Activated gamma-delta T cell treated with Interleukin-2 at 50 U/mL for 16 hours (primary cell): ENCODE measurements at regions not wholly inside any gene's neighbourhood (a gene's known extent, or its start where the extent isn't known, plus 50 kb on each side); places are given as distances from the start of the nearest gene placed in this dataset.
"Not testable (repeated sequence)": the region's sequence is repeated elsewhere in the genome, so short reads cannot be mapped to it uniquely, and the experiment has no call there.

ENCODE experiments used
- DNase-seq: peaks from one replicate; pipeline ENCODE4 v3.0.0-alpha.2; 2020

DNA sequence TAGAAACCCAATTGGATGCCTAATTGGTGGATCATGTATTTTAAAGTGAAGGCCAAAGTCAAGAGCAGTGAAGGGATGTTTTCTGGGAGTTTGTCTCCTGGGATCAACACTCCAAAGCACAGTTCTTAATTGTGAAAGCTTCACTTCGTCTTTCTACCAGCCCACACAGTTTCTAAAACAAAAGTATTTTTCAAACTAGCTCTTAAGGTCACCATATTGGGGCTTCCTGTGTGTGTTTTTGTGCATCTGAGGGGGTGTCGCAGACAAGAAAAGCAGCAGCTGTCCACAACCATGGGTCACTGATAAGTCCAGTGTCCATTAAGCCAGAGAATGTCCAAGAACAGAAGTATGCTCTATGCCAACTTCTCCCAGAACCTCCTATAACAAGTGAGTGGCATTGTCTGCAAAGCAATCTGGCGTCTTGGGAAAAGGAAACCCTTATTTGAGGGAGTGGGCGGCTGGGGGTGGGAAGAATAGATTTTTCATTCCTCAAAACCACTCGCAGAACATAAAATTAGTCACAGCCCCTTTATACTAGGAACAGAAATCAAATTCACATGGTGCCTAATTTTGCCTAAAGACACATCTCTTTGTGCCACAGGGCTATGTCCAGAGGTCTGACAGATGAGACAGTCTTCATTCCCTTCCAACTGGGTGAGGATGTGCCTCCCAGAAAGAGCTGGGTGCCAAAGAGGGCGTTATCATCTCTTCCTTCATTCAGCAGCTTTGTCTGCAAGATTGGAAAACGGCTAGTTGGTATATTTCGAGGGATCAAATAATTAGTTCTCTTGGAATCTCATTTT is 610.4 kb downstream of the BCOR start:
- no peak for DNase-seq

DNA sequence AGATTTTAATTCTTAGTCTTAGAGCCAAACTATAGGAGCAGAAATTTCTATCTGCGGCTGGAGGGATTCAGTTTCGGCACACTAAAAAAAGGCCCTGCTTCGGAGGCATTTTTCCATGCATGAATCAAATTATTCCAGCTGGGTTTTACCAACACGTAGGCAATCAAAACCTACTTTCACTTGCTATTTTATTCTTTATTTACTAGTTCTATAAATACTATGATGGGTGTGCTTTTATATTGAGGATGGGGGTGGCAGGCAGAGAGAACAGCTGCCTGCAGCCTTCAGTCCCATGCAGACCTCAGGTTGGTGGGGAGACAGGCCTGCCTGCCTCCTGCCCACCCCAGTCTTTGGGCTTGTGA is 609.8 kb downstream of the BCOR start:
- no peak for DNase-seq

DNA sequence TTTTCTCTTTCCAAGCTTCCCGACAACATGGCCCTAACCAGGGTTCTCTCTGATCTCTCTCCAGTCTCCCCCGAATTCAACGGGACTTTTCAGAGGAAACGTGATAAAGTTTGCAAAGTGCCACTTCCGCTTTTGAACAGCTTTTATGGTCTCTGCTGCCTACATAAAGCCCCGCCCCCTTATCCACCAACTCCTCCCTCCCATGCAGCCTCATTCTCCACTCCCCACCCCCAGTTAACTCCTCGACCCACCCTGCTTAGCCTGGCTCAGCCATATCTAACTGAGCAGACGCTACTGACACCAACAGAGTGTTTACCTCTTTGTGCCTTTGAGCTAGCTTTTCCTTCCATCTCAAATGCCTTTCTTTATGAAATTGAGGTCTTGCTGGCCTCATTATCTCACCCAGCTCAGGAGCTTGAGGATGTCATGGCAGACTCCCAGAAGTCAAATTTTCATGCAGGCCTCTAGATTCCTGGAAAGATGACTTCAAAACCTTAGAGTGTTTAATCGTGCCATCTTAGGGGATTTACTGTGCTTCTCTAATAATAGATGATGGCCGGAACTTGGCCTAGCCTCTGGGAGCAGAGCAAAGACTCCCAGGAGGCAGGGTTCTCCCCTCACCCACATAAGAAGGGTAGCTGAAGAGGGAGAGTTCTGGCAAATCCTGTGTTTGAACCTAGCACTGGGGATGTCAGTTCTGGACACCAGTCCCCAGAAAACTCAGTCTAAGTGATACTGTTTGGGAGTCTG is 606.0 kb downstream of the BCOR start:
- DNase-seq: peak; percentile 14

DNA sequence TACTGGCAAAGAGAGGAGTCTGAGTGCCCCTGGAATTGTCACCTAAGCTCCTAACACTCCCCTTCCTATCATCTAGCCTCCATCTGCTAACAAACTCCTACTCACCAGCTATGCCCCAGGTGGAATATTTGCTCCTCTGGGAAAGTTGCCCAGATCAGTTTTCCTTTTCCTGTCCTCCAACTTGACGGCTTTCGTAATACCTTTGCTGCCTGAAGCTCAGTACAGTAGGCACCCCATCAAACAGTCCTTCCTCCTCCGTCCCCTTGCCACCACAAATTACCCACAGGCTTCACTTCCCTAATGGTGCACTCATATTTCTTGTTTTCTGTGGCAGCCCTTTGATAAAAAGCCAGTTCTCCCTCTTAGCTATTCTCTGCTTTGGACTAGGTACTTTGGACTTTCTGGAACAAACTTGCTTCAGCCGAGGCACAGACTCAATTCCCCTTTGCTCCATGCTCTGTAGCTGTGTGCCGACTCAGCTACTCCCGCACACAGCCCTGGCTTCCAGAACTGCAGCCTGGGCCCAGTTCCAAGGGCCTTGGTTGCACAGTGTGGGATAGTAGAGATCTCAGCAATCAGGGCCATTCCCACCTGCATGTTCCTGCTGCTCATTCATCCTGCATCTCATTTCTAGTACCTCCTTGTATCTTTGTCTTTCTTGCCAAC is 605.1 kb downstream of the BCOR start:
- no peak for DNase-seq

DNA sequence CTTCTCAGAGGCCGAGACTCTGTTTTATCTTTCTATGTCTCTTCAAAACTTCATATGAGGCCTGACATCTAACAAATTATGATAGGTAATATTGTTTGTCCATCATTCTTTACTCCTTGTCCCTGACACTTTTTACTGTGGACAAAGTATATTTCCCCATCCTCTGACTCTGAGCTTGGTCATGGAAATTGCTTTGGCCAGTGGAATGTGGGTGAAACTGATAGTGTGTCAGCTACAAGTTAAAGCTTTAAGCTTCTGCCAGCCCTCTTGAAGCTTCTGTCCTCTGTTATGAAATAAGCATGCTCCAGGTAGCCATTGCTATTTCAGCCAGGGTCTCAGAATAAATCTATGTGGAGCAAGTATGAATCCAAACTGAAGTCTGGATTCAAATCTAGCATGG is 604.6 kb downstream of the BCOR start:
- DNase-seq: no peak

DNA sequence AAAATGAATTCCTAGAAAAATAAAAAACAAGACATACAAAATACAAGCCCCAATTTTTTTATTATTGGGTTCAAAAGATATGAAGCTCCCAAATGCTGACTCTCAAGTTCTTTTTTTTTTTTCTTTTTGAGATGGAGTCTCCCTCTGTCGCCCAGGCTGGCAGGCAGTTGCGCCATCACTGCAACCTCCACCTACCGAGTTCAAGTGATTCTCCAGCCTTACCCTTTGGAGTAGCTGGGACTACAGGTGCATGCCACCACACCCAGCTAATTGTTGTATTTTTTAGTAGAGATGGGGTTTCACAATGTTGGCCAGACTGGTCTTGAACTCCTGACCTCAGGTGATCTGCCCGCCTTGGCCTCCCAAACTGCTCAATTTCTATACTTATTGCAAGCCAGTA is 600.6 kb downstream of the BCOR start:
- DNase-seq: not testable (repeated sequence)

DNA sequence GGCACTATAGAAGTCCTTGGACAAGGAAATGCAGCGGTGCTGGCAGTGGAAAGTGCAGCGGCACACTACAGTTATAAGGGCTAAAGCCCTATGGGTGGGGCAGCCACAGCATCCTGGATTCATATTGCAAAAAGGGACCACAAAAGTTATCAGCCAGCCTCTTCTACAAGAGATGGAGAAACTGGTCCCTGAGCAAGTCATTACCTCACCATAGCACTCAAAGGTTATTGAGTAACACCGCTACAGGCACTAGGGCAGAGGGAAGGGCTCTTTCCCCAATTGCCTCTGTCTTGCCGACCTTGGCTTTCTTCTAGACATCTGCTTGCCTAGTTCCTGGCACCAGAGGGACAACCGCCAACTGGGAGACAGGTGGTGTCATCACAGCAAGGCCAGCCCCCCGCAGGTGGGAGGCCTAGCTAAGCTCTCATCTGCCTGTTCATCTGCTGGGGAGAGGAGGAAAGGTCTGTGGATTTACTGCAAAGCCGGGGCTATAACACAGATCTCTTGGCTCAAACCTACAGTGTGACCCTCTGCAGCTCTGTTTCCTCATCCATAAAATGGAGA is 600.0 kb downstream of the BCOR start:
- DNase-seq: no peak

DNA sequence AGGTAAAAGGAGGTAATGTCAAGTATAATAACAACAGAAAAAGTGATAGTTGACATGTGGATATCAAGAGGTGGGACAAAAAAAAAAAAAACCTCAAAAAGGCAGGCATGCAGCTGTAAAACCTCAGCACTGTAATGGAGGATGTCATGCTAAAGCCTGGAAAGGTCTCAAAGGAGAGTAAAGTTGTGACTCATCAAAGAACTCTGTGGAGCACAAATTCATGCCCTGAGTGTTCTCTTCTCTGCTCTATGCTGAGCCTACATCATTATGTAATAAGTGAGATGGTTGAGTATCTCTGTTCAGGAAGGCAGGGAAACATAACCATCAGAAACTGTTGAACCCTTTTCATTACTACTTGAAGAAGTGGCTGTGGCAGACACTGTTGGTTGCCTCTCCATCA is 597.8 kb downstream of the BCOR start:
- DNase-seq: no peak

DNA sequence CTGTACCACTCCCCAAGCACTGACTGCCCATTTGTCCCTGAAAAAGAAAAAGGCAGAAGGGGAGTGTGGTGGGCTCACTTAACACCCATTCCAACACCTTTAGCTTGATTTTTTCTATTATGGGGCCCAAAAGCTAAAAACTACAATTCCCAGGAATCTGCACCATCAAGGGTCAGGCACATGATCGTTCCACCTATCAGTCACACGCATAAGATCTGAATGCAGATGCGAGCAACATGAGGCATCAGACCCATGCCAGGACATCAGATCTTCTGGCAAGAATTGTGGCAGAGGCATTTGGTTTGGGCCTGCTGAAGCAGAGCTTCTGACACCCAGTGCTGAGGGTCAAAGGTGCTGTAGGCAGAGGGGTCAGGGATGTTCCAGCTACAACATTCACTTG is 595.9 kb downstream of the BCOR start:
- DNase-seq: no peak

DNA sequence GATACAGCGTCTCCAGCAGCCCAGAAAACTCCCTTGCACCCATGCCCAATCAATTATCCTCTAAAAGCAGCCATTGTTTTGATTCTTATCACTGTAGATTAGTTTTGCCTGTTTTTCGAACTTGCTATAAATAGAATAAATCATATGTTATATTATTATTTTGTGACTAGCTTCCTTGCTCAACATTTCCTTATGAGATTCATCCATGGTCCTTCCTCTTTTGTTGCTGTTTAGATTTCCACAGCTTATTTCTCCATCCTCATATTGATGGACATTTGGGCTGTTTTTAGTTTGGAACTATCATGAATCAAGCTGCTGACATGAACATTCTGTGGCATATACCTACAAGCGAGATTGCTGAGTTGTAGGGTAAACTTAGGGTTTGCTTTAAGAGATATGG is 595.3 kb downstream of the BCOR start:
- DNase-seq: no peak

DNA sequence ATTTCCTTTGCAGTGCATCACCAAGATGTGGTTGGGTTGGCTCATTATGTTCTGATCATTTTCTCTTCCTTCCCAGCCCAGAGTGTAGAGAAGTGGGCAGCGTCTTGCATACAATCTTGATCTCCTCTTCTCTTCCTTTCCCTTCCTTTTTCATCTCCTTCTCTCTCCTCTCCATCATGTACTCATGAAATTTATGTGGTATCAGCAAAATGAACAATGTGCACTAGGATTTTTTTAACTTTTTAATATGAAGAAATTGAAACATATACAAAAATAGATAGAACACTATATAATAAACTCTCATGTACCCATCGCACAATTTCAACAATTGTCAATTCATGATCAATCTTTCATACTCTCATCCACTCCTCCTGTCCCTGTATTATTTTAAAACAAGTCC is 593.5 kb downstream of the BCOR start:
- DNase-seq: no peak

DNA sequence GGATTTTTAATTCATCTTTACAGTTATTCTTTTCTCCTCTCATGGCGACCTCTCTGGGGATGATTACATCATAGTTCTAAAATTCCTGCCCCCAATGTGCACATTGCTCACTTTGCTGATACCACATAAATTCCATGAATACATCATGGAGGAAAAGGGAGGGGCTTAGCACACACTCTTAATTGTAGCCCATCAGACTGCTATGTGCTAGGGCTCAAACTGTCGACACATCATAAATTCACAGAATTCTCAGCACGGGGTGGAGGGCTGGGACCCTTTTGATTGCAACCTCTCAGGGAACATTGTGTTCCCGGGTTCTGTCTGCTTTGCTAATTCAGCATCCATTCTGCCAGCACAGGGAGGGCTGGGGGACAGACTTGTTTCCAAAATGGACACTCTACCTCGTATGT is 592.9 kb downstream of the BCOR start:
- no peak for DNase-seq

DNA sequence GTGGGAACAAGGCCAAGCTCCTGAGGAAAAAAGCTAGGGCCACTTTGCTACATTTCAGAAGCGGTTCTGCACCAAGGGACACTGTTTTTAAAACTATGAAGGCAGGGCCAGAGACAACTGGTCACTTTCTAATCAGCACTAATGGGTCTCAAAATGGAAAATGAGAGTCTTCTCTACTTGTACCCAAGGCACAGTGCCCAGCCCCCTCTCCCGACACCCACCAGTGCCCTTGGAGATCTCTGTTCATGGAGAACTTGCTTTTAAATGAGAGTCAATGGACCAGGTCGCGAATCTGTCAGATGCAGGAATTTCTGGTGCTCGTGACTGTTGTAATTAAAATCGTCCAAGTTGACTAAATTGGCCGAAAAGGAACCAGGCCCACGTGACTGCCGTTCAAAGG is 591.6 kb downstream of the BCOR start:
- DNase-seq: no peak

DNA sequence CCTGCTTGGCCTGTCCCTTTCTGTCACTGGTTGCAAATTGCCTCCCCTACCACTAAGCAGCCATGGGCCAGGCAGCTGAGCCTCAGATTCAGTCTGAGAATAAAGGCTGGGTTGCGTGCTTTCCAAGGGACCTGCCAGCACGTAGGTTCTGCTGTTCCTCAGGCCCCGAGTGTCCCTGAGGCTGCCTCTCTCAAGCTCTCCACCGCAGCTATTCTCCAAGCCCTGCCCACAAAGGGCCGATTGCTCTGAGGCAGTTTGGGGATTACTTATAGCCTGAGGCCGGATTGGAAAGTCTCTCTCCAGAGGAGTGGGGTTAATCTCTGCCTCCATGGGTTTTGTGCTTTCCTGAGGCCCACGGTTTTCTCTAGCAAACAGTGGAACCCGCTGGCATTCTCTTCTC is 590.7 kb downstream of the BCOR start:
- DNase-seq: no peak

DNA sequence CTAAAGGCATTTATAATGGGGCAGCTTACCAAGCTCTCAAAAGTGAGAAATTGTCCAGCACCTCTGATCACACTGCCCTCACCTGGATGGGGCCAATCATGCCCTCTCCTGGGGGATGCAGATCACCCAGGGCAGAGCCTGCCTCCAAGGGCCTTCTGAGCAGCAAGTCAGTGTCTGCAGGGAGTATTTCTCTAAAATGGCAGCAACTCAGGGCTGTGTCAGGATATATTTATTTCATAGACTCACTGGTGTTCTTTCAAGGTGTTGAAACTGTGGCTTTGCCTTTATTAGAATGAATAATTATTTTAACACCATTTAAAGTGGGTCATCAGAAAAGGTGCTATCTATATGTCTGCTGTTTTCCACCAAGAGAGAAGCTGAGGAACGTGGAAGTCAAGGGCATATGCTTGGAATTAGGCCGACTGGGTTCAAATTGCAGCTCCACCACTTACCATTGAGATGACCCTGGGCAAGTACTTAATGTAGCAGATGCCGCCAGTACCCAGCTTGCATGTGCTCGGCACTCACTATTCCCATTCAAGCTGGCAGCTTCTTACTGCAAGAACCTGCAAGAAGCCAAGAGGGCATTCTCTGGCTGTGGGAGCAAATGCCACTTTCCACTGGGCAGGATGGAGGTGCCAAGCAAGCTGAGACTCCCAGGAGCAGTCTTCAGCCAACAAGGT is 590.0 kb downstream of the BCOR start:
- no peak for DNase-seq

DNA sequence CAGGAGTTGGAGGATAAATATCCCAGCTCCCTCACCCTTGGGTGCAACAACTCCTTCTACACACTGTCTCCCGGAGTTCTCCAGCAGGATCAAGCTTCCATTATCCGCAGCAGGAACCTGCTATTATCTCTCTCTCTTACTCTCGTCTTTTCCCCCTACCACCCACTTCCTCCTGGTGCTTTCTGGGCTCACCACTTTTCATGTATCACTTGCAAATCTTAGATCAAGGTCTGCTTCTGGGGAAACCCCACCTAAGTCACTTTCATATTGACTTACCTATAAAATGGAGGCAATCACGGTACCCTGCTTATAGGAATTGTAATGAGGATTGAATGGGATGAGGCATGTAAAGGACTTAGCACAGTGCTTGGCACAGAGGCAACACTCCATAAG is 589.5 kb downstream of the BCOR start:
- DNase-seq: no peak

DNA sequence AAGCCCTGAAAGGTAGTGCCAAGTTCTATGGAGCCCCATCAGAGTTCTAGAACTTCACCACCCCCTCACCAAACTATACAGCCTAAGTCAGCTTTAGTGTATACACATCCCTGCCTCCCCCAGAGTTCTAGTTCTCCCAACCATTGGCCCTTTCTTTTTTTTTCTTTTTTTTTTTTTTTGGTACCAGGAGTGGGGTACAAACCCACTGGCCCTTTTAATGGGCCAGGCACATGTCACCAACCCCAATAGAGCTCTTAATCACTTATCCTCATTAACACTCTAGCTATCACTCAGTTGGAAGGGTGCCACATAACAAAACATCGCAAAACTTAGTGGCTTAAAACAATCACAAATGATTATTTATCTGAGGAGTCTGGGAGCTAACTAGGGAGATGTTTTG is 588.6 kb downstream of the BCOR start:
- no peak for DNase-seq

DNA sequence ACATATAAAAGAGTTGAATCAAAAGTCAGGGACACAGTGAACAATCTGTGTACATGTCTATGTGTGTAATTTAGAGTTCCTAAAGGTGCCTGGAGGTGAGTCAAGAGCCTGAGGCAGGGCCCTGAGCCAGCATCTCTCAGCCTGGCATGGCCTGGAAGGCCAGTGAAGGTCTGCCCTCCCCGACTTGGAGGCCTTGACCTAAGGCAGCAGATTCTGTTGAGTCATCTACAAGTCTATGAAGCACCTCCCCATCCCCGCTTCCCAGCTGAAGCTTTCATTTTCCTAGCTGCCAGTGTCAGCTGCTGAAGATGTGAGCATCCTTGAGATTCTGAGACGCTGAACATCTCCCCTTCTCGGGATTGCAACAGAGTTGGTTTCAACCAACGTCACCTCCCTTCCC is 583.9 kb downstream of the BCOR start:
- no peak for DNase-seq

DNA sequence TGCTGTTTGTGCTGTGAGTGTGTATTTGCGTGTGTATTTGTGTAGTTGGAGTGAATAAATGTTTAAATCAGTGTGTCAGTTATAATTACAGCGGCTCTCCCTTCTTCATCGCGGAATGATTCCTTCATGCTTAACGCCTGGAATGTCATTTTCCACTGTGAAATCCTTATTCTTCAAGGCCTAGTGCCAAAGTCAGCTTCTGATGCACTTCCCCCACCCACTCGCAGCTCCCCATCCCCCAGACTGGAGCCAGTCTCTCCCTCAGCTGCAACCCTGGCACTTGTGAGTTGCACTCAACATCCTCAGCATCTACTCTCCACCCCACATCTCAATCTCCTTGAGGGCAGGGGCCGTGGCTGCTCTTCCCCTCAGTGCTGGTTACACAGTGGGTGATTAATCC is 583.0 kb downstream of the BCOR start:
- DNase-seq: no peak

DNA sequence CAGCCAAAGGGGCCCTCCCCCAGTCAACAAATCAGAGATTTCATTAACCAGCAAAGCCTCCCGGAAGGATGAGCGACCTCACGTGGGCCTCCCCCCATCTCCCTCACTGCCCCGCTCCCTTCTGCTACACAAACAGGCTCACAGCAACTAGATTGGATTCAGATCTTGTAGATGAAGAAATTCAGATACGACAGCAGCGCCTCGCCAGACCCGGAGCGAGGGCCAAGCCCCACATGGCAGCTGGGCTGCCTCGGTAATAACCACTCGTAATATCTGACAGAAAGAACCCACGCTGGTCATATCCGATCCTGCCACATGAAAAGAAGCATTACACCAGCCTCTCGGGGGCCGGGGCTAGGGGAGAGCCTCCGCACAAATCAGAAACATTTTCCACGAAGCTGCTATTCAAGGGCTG is 581.3 kb downstream of the BCOR start:
- DNase-seq: no peak

DNA sequence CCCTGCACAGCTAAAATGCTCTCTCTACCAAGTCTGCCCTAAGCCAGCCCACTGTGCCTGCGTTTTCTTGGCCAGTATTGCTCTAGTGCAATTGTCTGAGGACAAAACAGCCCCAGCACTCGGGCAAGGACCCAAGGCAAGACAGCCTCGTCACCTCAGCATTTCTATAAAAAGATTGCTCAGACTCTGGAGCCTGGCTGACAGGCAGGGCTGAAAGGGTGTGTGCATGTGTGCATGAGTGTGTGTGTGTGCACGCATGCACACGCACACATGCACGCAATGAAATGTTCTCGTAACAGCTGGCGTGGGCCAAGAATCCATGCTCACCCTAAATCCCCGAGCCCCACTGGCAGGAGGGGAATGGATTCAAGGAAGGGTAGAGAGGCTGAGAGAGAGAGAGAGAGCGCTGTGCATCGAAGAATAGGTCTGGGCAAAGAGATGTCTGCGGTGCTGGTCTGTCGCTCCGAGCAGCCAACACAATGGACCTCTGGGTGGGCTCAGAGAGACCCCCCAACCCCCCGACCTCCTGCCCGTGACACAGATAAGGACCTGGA is 579.2 kb downstream of the BCOR start:
- DNase-seq: no peak

DNA sequence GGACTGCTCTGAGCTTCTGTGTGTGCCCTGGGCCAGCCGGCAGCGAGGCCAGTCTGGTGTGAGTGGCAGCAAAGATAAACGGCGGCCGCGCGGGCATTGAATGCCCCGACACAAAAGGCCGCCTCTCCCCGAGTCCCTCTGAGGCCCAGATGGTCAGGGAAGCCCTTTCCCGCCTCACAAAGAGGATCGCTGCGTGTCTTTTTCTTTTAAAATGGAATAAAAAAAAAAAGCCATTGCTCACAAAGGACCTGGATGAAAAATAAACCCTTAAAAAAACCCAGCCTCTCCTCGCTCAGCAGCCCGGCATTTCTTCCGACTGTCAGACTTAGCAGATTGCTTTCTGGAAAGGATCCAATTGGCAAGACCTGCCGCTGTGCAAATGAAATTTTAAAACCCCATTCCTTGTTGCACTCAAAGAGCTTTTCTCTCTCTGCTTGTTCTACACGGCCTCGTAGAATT is 578.7 kb downstream of the BCOR start:
- no peak for DNase-seq
